ENCODE measurements at regions not wholly inside any gene's neighbourhood (a gene's known extent, or its start where the extent isn't known, plus 50 kb on each side); places are given as distances from the start of the nearest gene placed in this dataset.

- no peak for TF ChIP-seq EZH2phosphoT487 (IDR thresholded peaks at IDR 0.05; ENCODE audit: low read depth, severe bottlenecking, unreplicated experiment)
- no peak for TF ChIP-seq CTCF (IDR thresholded peaks at IDR 0.05; ENCODE audit: poor library complexity)
Measured at GRCh38 chr13:91106565-91106964, 240.9 kb upstream of the MIR17HG start.
